SK-N-SH treated with all-trans-retinoic acid at 6 μM for 48 hours (cell line): ENCODE measurements at regions not wholly inside any gene's neighbourhood (a gene's known extent, or its start where the extent isn't known, plus 50 kb on each side); places are given as distances from the start of the nearest gene placed in this dataset.

ENCODE experiments used
- ATAC-seq: fragments of 200-7000 bp; cut with Tn5 transposase; 3 replicates; pipeline ENCODE4 v1.9.1; 2020; ENCODE audit warnings: mild to moderate bottlenecking, moderate library complexity
- ARNTL ChIP-seq: fragments of 450-650 bp; formaldehyde crosslinking; IDR thresholded peaks from 2 replicates; pipeline ENCODE4 v1.5.0; 2020; ENCODE audit warnings: low read depth, mild to moderate bottlenecking, moderate library complexity, borderline replicate concordance
- CSRNP3 ChIP-seq: fragments of 250-450 bp; sonication (Bioruptor Pico); IDR thresholded peaks from 2 replicates; pipeline ENCODE4 v1.5.1; 2021; ENCODE audit warnings: mild to moderate bottlenecking, moderate library complexity
- ESRRG ChIP-seq: fragments of 250-450 bp; sonication (Bioruptor Pico); IDR thresholded peaks from 2 replicates; pipeline ENCODE4 v1.6.1; 2021; ENCODE audit warnings: mild to moderate bottlenecking
- GLIS3 ChIP-seq: fragments of 250-450 bp; sonication (Bioruptor Pico); IDR thresholded peaks from 2 replicates; pipeline ENCODE4 v1.5.0; 2020; ENCODE audit warnings: mild to moderate bottlenecking, moderate library complexity
- ISL1 ChIP-seq: fragments of 250-450 bp; sonication (Bioruptor Pico); IDR thresholded peaks from 2 replicates; pipeline ENCODE4 v2.1.2; 2022; ENCODE audit warnings: mild to moderate bottlenecking, moderate library complexity
- OSR1 ChIP-seq: fragments of 250-450 bp; sonication (Bioruptor Pico); IDR thresholded peaks from 2 replicates; pipeline ENCODE4 v1.8.0; 2022; ENCODE audit warnings: moderate library complexity, mild to moderate bottlenecking, inconsistent platforms
- POU6F1 ChIP-seq: fragments of 250-450 bp; sonication (Bioruptor Pico); IDR thresholded peaks from 2 replicates; pipeline ENCODE4 v1.8.0; 2021; ENCODE audit warnings: low read depth, mild to moderate bottlenecking, moderate library complexity, borderline replicate concordance
- PPARA ChIP-seq: fragments of 250-450 bp; sonication (Bioruptor Pico); IDR thresholded peaks from 2 replicates; pipeline ENCODE4 v1.5.0; 2020; ENCODE audit warnings: mild to moderate bottlenecking, borderline replicate concordance
- RARB ChIP-seq: fragments of 250-450 bp; sonication (Bioruptor Pico); IDR thresholded peaks from 2 replicates; pipeline ENCODE4 v1.8.0; 2021; ENCODE audit warnings: mild to moderate bottlenecking, moderate library complexity
- SNAI2 ChIP-seq: fragments of 250-450 bp; sonication (Bioruptor Pico); IDR thresholded peaks from 2 replicates; pipeline ENCODE4 v1.5.0; 2020; ENCODE audit warnings: mild to moderate bottlenecking, moderate library complexity
- TOX ChIP-seq: fragments of 250-450 bp; sonication (Bioruptor Pico); IDR thresholded peaks from 2 replicates; pipeline ENCODE4 v1.8.0; 2021; ENCODE audit warnings: mild to moderate bottlenecking, moderate library complexity, borderline replicate concordance
- ZC3H10 ChIP-seq: fragments of 250-450 bp; sonication (Bioruptor Pico); IDR thresholded peaks from 2 replicates; pipeline ENCODE4 v1.5.1; 2021; ENCODE audit warnings: mild to moderate bottlenecking, moderate library complexity
- ZFP3 ChIP-seq: fragments of 250-450 bp; sonication (Bioruptor Pico); IDR thresholded peaks from 2 replicates; pipeline ENCODE4 v1.5.0; 2020; ENCODE audit warnings: mild to moderate bottlenecking, moderate library complexity
- ZFP30 ChIP-seq: fragments of 450-650 bp; formaldehyde crosslinking; IDR thresholded peaks from 2 replicates; pipeline ENCODE4 v1.5.0; 2022; ENCODE audit warnings: mild to moderate bottlenecking, moderate library complexity
- ZNF8 ChIP-seq: fragments of 450-650 bp; formaldehyde crosslinking; IDR thresholded peaks from 2 replicates; pipeline ENCODE4 v1.5.0; 2020; ENCODE audit warnings: mild to moderate bottlenecking, moderate library complexity
- TF ChIP-seq, protein P1 (sequence below): fragments of 250-450 bp; sonication (Bioruptor Pico); IDR thresholded peaks from 2 replicates; pipeline ENCODE4 v1.5.1; 2020; ENCODE audit warnings: low read depth, mild to moderate bottlenecking, moderate library complexity
- TF ChIP-seq, protein P2 (sequence below): fragments of 250-450 bp; sonication (Bioruptor Pico); IDR thresholded peaks from 2 replicates; pipeline ENCODE4 v1.5.0; 2020; ENCODE audit warnings: mild to moderate bottlenecking, moderate library complexity
- TF ChIP-seq, protein P3 (sequence below): fragments of 250-450 bp; sonication (Bioruptor Pico); IDR thresholded peaks from 2 replicates; pipeline ENCODE4 v1.8.0; 2020; ENCODE audit warnings: mild to moderate bottlenecking, moderate library complexity, borderline replicate concordance

- TF ChIP-seq CSRNP3 (CRISPR knock-in tag) (no peak), ESRRG (CRISPR knock-in tag) (no peak)
Measured at GRCh38 chr2:142602418-142602989, 275.0 kb upstream of the KYNU start (continued).

DNA sequence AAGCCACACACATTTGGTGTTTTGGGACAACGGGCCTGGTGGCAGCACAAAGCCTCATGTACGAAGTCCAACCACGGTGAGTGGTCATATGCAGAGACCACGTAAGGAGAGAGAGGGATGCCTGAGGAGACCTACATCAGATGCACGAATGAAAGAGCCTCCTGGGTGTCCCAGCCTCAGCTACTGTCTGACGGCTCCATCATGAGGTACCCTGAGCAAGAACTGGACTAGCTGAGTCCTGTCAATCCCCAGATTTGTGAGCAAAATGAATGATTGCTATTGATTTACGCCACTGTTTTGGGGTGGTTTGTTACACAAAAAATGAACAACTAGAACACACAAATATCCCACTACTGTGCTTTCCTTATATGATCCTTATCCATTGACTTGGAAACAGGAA is 275.7 kb upstream of the KYNU start:
- ATAC-seq, result no peak
- no peak for TF ChIP-seq ARNTL
- no peak for TF ChIP-seq TOX (CRISPR knock-in tag)
- no peak for TF ChIP-seq ZC3H10 (CRISPR knock-in tag)
- no peak for TF ChIP-seq OSR1 (CRISPR knock-in tag)
- no peak for TF ChIP-seq POU6F1 (CRISPR knock-in tag)
- TF ChIP-seq SNAI2 (CRISPR knock-in tag), result no peak
- TF ChIP-seq CSRNP3 (CRISPR knock-in tag), result no peak
- TF ChIP-seq, protein P1, sequence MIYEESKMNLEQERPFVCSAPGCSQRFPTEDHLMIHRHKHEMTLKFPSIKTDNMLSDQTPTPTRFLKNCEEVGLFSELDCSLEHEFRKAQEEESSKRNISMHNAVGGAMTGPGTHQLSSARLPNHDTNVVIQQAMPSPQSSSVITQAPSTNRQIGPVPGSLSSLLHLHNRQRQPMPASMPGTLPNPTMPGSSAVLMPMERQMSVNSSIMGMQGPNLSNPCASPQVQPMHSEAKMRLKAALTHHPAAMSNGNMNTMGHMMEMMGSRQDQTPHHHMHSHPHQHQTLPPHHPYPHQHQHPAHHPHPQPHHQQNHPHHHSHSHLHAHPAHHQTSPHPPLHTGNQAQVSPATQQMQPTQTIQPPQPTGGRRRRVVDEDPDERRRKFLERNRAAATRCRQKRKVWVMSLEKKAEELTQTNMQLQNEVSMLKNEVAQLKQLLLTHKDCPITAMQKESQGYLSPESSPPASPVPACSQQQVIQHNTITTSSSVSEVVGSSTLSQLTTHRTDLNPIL (CRISPR knock-in tag), result no peak
- no peak for TF ChIP-seq PPARA
- TF ChIP-seq, protein P2, sequence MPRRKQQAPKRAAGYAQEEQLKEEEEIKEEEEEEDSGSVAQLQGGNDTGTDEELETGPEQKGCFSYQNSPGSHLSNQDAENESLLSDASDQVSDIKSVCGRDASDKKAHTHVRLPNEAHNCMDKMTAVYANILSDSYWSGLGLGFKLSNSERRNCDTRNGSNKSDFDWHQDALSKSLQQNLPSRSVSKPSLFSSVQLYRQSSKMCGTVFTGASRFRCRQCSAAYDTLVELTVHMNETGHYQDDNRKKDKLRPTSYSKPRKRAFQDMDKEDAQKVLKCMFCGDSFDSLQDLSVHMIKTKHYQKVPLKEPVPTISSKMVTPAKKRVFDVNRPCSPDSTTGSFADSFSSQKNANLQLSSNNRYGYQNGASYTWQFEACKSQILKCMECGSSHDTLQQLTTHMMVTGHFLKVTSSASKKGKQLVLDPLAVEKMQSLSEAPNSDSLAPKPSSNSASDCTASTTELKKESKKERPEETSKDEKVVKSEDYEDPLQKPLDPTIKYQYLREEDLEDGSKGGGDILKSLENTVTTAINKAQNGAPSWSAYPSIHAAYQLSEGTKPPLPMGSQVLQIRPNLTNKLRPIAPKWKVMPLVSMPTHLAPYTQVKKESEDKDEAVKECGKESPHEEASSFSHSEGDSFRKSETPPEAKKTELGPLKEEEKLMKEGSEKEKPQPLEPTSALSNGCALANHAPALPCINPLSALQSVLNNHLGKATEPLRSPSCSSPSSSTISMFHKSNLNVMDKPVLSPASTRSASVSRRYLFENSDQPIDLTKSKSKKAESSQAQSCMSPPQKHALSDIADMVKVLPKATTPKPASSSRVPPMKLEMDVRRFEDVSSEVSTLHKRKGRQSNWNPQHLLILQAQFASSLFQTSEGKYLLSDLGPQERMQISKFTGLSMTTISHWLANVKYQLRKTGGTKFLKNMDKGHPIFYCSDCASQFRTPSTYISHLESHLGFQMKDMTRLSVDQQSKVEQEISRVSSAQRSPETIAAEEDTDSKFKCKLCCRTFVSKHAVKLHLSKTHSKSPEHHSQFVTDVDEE (CRISPR knock-in tag), result no peak
- TF ChIP-seq, protein P3, sequence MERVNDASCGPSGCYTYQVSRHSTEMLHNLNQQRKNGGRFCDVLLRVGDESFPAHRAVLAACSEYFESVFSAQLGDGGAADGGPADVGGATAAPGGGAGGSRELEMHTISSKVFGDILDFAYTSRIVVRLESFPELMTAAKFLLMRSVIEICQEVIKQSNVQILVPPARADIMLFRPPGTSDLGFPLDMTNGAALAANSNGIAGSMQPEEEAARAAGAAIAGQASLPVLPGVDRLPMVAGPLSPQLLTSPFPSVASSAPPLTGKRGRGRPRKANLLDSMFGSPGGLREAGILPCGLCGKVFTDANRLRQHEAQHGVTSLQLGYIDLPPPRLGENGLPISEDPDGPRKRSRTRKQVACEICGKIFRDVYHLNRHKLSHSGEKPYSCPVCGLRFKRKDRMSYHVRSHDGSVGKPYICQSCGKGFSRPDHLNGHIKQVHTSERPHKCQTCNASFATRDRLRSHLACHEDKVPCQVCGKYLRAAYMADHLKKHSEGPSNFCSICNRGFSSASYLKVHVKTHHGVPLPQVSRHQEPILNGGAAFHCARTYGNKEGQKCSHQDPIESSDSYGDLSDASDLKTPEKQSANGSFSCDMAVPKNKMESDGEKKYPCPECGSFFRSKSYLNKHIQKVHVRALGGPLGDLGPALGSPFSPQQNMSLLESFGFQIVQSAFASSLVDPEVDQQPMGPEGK, result no peak
- no peak for TF ChIP-seq ZFP30 (CRISPR knock-in tag)
- TF ChIP-seq ISL1 (CRISPR knock-in tag), result no peak
- TF ChIP-seq RARB, result no peak

DNA sequence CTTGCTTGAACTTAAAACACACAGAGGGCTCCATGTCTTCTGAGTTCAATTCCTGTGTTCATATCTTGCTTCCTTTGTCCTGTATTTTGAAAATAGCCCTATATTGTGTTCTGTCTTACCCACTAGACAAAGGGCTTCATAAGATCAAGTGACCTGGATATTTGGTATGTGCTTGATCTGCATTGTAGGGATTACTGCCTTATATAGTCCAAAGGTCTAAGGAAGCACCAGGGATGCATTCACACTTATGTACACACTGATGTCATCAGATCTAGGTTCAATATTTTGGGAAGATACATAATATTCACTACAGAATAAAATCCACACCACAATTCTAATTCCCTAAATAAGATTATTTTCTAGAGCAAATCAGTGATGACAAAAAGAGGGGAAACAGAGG is 278.0 kb upstream of the KYNU start:
- ATAC-seq, result no peak
- TF ChIP-seq GLIS3 (CRISPR knock-in tag) (no peak), RARB (no peak), ZNF8 (CRISPR knock-in tag) (no peak), ZFP3 (CRISPR knock-in tag) (no peak), ARNTL (no peak), SNAI2 (CRISPR knock-in tag) (no peak), ZC3H10 (CRISPR knock-in tag) (no peak), ZFP30 (CRISPR knock-in tag) (no peak), TOX (CRISPR knock-in tag) (no peak), OSR1 (CRISPR knock-in tag) (no peak)
- TF ChIP-seq, protein P3, result no peak
- TF ChIP-seq, protein P2 (CRISPR knock-in tag), result no peak
